ENCODE measurements at regions not wholly inside any gene's neighbourhood (a gene's known extent, or its start where the extent isn't known, plus 50 kb on each side); places are given as distances from the start of the nearest gene placed in this dataset.

DNA sequence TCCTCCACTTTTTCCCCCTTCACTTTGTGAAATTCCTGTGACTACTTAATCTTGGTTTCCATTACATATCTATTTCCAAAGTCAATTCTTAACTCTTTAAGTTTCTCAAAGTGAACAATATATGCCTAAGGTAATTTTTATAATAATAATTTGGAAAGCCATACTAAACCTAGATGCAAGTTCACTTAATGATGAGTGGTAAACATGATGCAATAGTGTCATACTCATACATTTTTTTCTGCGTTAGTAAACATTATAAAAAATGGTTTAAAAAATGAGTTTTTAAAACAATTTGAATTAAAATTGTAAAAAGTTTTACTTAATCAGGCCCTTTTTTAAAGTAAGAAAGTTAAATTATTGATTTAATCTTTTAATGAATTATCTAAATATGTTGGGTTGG, 659.4 kb upstream of the FZD8 start:
- no peak for DNase-seq (ENCODE audit: low read depth)

DNA sequence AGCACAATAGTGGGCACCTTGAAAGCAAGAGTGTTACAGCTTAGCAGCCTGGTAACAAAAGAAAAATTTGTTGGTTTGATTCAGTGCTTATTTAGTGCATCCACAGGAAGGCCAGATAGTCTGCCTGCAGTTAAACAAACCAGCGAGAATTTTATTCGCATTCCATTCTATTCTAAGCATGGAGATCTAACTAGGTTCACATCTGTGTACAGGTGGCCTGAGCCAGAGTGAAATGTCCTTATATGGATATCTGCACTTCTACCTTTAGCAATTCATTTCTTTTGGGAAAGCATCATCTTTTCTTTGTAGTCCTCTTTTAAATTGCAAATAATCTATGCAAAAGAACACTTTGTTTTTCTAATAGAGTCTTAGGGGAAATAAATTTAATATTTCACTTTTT, 659.0 kb upstream of the FZD8 start:
- DNase-seq (ENCODE audit: low read depth), result no peak

DNA sequence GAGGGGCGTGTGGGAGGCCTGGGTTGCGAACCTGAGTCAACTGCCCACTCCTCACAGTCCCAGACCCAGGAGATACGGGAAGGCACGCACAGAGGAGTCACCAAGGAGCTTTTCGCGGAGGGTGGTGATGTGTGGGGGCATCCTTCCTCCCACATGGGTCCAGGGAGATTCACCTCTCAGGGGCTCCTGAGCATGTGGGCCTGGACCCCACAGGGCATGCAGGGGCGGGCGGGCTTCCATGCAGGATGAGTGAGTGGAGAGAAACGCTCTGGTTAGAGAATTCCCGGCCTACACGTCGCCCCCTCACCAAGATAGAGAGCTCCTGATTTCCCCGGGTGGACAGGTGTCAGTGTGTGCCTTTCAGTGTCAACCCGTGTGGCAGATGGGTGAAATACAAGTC, 641.7 kb upstream of the FZD8 start:
- no peak for DNase-seq (ENCODE audit: low read depth)

DNA sequence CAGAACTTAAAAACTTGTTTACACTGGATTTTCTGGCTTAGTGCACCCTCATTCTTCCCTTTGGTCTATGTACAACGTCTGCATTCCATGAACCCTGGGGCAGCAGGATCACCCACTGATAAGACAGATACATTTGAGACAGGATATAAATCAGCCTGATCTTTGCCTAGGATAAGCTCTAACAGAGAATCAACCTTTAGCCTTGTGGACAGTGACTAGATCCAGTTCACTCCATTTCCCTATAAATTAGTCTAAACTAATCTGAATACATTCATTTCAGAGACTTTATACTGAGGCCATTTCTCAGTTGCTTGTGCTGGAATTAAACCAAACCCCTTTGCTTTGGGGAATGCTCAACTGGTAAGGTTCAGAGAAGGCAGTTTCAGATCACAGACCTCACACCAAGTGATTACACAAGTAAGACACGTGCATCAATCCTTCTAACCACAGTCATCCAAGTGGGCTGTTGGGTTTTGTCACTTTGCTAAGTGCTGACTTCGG, 639.8 kb upstream of the FZD8 start:
- no peak for DNase-seq (ENCODE audit: low read depth)

DNA sequence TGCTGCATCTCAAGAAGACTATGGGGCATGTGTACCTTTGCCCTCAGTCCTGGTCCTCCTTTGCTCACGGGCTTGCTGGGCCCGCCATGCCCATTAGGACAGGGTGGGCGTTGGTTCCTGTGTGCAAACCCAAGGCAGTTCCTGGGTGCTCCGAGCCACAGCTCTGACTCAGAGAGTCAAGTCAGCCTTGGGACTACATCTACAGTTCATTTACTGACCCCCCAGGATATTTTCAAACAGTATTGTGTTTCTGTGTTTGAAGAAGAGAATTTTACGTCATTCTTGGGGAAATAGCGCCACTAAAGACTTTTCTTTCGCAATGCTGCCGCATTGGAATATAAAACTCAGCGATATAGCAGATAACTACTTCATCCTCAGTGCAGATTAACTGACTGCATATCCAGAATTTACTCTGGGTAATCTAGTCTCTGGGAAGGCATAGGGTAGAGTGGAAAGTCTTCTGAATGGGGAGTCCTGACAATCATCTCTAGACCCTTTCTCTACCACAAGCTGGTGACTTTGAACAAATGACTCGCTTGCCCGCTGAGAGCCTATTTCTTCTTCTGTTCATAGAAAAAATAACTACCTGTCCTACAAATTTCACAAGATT, 638.9 kb upstream of the FZD8 start:
- DNase-seq (ENCODE audit: low read depth), result no peak

DNA sequence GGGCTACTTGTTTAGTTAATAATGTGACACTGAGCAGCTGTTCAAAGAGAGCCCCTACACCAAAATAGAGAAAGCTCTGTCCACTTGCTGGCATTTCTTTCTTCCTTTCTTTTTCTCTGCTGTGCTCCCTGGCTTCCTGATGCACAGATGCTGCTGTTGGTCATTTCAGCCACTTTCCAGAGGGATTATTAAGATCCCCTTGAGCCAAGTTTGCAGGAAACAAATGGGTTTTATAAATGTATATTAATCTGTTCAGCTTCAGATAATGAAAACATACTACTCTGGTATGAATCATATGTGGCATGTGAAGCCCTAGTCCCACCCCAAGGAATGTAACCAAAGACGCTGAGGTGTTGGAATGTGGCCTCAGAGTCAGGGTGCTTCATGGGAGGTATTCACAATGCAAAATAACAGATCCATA, 638.2 kb upstream of the FZD8 start:
- DNase-seq (ENCODE audit: low read depth), result no peak

DNA sequence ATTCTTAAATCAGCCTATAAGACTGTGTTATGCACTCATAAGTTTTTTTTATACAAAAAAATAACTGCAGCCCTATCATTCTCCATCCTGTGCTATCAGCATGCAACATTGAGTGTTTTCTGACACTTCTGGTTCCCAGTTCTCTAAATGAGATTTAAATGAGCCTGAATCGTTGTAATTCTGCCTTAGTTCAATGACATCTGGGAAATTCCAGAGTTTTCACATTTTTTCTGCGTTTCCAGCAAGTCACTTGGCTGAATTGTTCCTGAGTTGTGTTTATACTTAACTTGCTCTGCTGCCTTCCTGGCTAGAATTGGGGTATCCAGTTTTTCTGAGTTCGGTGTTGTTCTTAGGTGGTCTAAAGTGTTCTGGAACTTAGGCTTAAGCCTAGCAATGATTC, 636.1 kb upstream of the FZD8 start:
- no peak for DNase-seq (ENCODE audit: low read depth)

DNA sequence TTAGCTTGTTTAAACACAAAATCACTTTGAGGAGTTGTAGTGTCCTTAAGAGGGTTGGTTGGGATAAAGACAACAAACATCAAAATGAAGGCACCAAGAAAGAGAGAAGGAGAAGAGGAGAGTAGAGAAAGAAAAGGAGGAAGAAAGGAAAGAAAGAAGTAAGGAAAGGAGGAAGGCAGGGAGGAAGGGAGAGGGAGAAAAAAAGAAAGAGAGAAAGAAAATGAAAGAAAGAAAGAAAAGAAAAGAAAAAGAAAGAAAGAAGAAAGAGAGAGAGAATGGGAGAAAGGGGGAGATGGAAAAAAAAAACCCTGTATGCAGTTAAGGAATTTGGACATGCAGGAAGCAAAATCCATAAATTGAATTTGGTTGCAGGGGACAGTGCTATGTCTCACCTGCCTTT, 635.4 kb upstream of the FZD8 start:
- no peak for DNase-seq (ENCODE audit: low read depth)

DNA sequence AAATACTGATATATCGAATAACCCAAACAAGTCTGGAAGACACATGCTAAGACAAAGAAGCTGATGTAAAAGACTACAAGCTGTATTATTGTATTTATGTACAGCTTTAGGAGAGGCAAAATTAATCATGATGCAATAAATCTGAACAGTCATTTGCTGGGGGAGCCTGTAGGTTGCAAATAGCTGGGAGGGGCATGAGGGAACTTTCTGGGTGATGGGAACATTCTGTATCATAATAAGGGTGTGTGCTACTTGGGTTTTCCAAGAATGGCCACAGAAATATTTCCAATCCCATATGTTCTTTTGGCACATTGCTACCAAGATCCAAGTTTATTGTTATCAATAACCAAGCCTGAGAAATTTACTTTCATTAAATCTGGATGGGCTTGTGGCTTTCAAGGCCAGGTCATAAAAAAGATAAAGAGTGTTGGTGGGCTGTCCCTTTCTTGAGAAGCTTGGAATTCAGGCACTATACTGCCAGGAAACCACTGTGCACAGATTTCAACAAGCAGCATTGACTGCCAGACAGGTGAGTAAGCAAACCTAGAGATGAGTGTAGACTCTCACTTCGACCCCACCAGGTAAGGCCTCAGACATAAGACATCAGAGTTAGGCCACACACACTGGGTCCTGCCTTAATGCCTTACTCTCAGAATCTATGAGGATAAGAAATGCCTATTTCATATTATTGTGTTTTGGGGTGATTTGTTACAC, 629.7 kb upstream of the FZD8 start:
- no peak for DNase-seq (ENCODE audit: low read depth)

DNA sequence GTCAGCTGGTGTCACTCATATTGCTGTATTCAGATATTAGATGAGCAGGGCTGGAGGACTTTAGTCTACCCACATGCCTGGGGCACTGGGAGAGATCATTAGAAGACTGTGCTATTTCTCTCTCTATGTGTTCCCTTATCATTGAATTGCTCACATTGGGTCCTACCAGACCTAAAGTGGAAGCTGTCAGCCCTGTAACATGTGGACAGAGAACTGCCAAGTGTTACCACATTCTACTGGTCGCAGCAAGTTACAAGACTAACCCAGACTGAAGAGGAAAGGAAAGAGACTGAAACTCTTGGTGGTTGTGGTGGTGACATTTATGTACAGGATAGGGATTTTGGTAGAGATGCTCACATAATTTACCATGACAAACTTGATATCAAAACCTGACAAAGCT, 627.1 kb upstream of the FZD8 start:
- no peak for DNase-seq (ENCODE audit: low read depth)

DNA sequence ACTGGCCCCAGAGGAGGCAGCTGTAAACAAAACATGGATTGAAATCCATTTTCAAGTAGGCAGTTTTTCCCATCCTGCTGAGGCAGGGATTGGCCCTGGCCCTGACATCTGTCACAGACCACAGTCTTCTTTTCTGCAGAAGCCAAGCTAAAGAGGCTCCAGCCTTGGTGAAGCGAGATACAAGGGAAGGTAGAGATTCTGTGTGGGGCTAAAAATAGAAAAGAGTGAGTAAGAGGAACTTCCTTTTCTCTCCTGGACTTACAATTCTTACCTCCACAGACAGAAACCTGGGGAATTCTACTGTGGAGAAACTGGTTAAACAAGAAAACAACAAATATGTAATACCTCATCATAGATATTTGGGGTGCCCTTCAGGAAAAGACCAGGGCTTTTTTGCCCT, 624.8 kb upstream of the FZD8 start:
- DNase-seq (ENCODE audit: low read depth), result no peak

DNA sequence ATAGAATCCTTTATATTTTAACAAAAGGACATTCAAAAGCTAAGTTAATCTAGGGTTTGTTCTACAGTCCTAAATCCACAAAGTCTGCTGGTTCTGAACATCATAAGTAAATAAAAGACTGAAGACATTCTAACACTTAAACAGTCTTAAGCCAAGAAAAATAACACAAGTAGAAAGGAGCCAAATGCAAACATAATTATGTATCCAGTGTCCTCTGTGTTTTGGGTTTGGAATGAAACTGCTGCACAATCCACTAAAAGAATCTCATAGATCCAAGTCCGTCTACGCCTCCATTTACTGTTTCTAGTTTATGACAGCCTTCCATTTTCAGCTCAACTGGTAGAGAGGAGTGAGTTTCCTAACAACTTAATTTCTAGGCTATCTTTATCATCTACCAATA, 623.6 kb upstream of the FZD8 start:
- DNase-seq (ENCODE audit: low read depth), result no peak

DNA sequence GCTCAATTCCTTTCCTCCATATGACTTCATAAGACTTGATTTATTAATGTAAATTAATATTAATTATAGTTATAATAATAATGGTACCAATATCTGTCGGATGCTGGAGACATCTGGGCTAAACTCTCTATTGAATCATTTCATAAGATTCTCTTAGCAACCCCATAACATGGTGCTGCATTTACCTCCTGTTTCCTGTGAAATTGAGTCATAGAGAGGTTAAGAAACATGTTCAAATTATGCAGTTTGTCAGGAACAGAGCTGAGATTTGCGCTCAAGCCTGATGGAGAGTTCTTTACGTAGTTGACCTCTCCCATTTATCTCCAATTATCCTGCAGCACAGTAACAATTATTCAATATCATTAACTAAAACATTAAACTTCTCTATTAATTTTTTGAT, 621.8 kb upstream of the FZD8 start:
- no peak for DNase-seq (ENCODE audit: low read depth)

DNA sequence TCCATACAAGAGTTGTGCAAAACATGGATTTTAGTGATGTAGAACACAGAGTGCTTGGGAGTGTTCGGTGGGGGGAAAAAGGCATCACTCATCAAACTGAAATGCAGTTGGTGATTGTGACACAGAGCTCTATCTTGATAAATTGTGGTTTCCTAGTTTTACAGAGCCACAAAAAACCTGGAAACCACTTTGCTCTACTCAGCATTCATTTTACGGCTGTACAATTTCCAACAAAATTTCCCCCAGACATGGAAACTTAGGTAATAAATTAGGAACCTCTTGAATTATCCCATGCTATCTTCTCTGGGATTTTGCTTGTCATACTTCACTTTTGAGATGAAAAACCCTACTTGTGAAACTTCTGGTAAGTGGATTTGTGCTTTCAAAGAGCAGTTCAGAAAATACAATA, 614.9 kb upstream of the FZD8 start:
- no peak for DNase-seq (ENCODE audit: low read depth)

DNA sequence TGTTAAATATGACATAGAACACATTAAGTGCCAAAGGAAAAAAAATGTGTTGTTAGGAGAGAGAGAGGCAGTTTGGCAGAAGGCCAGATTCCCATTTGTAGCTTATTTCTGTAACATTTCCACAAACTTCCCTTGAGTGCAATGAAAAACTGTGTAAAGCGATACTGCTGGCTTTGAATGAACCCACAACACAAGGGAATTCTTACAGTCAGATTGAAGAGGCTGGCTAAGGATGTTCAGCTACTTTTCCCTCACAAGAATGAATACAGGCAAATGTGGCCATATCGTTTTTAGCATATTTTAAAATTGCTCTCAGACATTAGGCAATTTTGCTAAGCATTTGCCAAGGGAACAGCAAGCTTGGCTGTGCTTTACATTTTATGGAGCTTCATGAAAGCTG, 614.1 kb upstream of the FZD8 start:
- DNase-seq (ENCODE audit: low read depth), result no peak

DNA sequence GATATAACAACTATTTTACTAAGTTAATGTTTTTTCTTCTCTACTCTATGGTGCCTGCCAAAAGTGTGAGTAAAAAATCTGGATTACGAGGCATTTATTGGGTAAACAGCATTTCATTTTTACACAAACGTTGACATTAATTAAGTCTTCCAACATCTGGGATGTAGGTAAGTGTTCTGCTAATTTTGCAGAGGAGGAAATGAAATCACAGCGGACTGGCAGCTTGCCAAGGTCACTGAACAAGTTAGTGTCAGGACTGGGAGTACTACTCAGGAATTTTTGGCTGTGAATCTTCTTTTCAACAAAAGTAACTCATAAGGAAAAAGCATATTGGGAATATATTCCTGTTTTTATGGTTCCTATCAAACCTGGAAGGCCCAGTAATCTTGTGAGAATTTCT, 612.1 kb upstream of the FZD8 start:
- DNase-seq (ENCODE audit: low read depth), result no peak

DNA sequence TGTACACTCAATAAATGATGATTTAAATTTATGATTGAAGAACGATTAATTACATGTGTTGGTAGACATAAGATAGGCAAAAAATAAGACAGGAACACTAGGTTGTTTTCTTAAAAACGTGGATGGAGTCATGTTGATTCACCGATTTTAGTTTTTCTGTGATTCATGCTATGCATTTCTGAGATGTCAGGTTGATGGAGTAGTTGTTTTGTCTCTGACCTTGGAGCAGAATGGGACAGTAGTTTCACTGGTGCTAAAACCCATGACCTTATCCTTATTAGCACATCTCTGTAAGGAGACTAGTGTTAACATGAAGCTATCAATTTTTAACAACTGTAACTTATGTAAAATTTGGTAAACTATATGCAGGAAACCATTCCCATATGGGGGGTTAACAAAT, 611.6 kb upstream of the FZD8 start:
- no peak for DNase-seq (ENCODE audit: low read depth)

DNA sequence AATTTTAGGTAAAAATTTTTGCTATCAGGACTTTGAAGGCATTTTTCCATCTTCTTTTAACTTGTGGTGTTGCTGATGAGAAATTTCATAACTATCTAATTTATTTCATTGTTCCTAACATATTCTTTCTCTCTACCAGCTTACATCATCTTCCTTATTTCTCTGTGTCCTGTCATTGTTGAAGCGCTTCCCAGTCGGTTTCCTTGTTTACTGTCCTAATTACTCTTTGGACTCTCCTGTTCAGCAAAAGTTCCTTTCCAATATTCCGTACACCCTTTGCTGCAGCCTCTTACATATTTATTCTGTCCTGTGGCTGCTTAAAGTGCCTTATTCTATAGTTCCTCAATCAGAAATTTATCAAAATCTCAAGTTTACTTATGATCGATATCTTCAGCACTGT, 609.0 kb upstream of the FZD8 start:
- no peak for DNase-seq (ENCODE audit: low read depth)

DNA sequence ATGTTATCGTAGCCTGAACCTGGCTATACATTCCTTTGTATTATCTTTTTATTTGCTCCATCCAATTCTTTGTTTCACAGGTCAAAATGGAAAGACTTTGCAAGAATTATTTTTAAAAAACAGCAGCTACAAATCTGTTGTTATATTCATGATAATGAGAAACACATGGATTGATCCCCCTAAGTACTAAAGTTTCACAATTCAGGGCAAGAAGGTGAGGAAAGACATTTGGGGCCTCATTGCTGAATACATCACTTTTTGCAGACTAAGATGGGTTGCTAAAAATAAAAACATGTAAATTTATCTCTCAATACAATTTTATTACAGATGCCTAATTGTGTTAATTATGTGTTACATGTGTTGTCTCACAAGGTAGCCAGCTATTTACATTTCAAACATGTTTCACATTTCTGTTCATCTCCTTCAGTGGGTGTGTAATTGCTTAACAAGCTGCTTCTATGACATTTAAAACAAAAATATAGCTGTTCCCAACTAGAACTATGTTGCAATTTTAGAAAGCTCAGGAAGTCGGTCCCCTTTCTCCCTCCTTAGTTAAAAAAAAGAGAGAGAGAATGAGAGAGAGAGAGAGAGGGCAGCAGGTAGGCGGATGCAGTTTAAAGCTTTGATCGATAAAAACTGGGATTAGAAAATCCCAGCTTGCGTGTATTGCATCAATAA, 606.3 kb upstream of the FZD8 start:
- DNase-seq (ENCODE audit: low read depth), result no peak

DNA sequence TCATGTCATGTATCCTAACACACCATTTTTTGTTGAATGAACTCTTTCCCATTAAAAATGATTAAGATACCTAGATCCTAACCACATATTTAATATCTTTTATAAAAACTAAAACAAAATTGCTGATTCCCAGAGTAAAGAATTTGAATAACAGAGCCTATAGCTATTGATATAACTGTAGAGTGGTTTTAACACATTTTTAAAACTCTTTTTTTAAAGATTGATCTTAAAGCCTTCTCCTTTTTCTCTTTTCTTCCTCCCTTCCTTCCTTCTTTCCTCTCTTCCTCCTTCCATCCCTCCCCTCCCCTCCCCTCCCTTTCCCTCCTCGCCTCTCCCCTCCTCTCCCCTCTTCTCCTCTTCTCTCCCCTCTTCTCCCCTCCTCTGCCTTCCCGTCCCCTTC, 605.4 kb upstream of the FZD8 start:
- no peak for DNase-seq (ENCODE audit: low read depth)

DNA sequence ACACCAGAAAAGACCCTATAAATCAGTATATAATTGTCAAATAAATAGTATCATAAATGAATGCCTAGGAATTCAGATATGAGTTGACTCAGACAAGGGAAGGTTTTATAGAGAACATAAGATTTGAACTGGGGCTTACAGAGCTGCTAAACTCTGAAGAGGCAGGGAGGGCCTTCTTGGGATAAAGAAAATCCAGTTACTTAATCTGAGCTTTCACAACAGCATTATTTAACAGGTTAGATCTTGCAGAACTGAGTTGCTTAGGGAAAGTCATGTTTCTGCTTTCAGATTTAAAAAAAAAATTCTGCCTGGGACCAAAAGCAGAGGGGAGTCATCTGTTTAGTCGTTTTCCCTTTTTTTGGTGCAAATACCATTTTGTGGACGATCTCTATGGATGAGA, 594.8 kb upstream of the FZD8 start:
- no peak for DNase-seq (ENCODE audit: low read depth)

DNA sequence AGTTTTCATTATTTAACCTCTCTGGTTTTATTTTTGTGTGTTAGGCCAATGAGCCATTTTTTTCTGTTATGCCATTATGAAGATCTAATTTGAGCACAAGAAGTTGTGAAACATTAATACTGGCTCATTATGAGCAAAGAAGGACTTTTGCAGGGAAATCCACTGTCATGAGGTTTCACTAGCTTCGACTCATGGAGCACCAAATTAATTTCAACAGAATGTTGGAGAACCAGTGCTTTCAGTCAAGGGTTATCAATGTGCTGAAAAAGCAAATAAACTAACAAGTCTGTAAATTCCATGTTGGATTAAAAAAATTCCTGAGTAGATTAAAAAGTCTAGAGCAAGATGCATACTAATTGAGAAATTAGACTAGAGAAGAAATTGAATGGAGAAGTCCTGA, 594.2 kb upstream of the FZD8 start:
- no peak for DNase-seq (ENCODE audit: low read depth)

DNA sequence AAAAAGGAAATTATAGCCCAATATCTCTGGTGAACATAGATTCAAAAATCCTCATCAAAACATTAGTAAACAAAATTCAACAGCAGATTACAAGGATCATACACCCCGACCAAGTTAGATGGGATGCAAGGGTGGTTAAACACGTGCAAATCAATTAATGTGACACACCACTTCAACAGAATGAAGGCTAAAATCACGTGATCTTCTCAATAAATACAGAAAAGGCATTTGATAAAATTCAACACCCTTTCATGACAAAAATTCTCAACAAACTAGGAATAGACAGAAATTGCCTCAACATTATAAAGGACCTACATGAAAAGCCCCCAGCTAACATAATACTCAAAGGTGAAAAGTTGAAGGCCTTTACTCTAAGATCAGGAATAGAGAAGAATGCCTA, 590.8 kb upstream of the FZD8 start:
- DNase-seq (ENCODE audit: low read depth), result no peak

All from T follicular helper cell (primary cell).